Body of pancreas (tissue), 4 donors: ENCODE measurements at regions not wholly inside any gene's neighbourhood (a gene's known extent, or its start where the extent isn't known, plus 50 kb on each side); places are given as distances from the start of the nearest gene placed in this dataset.

Source experiments
- ATAC-seq: fragments of 150-250 bp; one replicate; pipeline ENCODE4 v1.9.1; 2016
- DNase-seq, 4 donors: peaks; one replicate each; pipeline ENCODE4 v3.0.0-alpha.2; 2019
- H3K27ac ChIP-seq, 4 donors: fragments of 200-600 bp; sonication (generic); 1 replicate in 3 of 4; 2 replicates in 1 of 4; pipeline versions ENCODE4 v1.5.1 to v1.6.1; 2016 to 2019; ENCODE audit warnings: mild to moderate bottlenecking in 1 of 4, mixed read lengths in 1 of 4, moderate library complexity in 1 of 4
- H3K27me3 ChIP-seq, 2 donors: fragments of 200-600 bp; sonication (generic); one replicate each; pipeline ENCODE4 v1.6.0; 2016; ENCODE audit warnings: mild to moderate bottlenecking in 1 of 2
- H3K36me3 ChIP-seq, 2 donors: fragments of 200-600 bp; sonication (generic); replicated peaks in 1 of 2; 2 replicates each; pipeline ENCODE4 v1.5.1; 2016; ENCODE audit warnings: low read depth in 2 of 2; ENCODE audit not compliant: insufficient read depth in 1 of 2
- H3K4me1 ChIP-seq: fragments of 200-600 bp; sonication (generic); one replicate; pipeline ENCODE4 v1.6.0; 2016
- H3K4me3 ChIP-seq, 2 donors: fragments of 200-600 bp; sonication (generic); 1 replicate in 1 of 2; 2 replicates in 1 of 2; pipeline ENCODE4 v1.5.1; 2016 to 2019
- H3K9me3 ChIP-seq, 3 donors: fragments of 200-600 bp; sonication (generic); 1 replicate in 2 of 3; 2 replicates in 1 of 3; pipeline ENCODE4 v1.5.1; 2016
- CTCF ChIP-seq, 7 experiments: fragments of 450-650 bp in 4 of 7; fragments of 200-600 bp in 3 of 7; sonication (generic) in 3 of 7; IDR thresholded peaks; one replicate each; pipeline ENCODE4 v1.5.1; 2016 to 2019; ENCODE audit warnings: antibody characterized with exemption in 7 of 7
- POLR2A ChIP-seq, 3 donors: fragments of 450-650 bp; IDR thresholded peaks; one replicate each; pipeline ENCODE4 v1.6.1; 2016; ENCODE audit warnings: antibody characterized with exemption in 3 of 3, mild to moderate bottlenecking in 2 of 3
- WGBS, 2 donors: methylation state at CpG; one replicate each; pipeline ENCODE4 v1.1.5; 2017; 5-methylcytosine and 5-hydroxymethylcytosine counted together
- intact Hi-C: fragments of 100-400 bp; cut with DNase I; formaldehyde crosslinking; loops from one replicate; pipeline ENCODE4 v1.15.1; 2023

- no peak for DNase-seq
- H3K9me3 ChIP-seq: no peaks in the 10 kb centered on the region
- H3K4me3 ChIP-seq: no peak overlapping the region
- no peaks in the 10 kb centered on the region for H3K4me1 ChIP-seq
- 44 to 56% methylated on average over 3 of the region's 3 CpGs for WGBS, 2 donors
- intact Hi-C loops: no loop called here
- no peak for ATAC-seq
- no peak overlapping the region for H3K27ac ChIP-seq
- H3K27me3 ChIP-seq: peaks cover 0 to under 1% of the 10 kb centered on the region in 2 donors
- TF ChIP-seq POLR2A (IDR thresholded peaks at IDR 0.05) (no peak), CTCF (IDR thresholded peaks at IDR 0.05) (no peak)
- H3K36me3 ChIP-seq: no peaks in the 10 kb centered on the region
Measured at GRCh38 chr3:76129441-76129840, 344.1 kb upstream of the ZNF717 start.

GRCh38 chr3:76131396-76132153 lies 346.2 kb upstream of the ZNF717 start:
- H3K27me3 ChIP-seq: no peaks in the 10 kb centered on the region
- no peaks in the 10 kb centered on the region for H3K4me1 ChIP-seq
- ATAC-seq (no peak), DNase-seq (no peak)
- H3K36me3 ChIP-seq: no peaks in the 10 kb centered on the region
- H3K27ac ChIP-seq: no peak overlapping the region
- no peak overlapping the region for H3K4me3 ChIP-seq
- no peaks in the 10 kb centered on the region for H3K9me3 ChIP-seq
- TF ChIP-seq CTCF (IDR thresholded peaks at IDR 0.05) (no peak), POLR2A (IDR thresholded peaks at IDR 0.05) (no peak)
- WGBS, 2 donors: 42 to 44% methylated on average over 7 of the region's 7 CpGs
- intact Hi-C loops: no loop called here

GRCh38 chr3:76132154-76132470 lies 346.8 kb upstream of the ZNF717 start:
- no peaks in the 10 kb centered on the region for H3K36me3 ChIP-seq
- H3K4me3 ChIP-seq: no peak overlapping the region
- H3K27me3 ChIP-seq: no peaks in the 10 kb centered on the region
- no peak overlapping the region for H3K27ac ChIP-seq
- ATAC-seq (no peak), DNase-seq (no peak)
- no peak for TF ChIP-seq CTCF (IDR thresholded peaks at IDR 0.05)
- TF ChIP-seq POLR2A (IDR thresholded peaks at IDR 0.05): no peak
- WGBS, 2 donors: 15 to 35% methylated on average over 3 of the region's 3 CpGs
- intact Hi-C loops: no loop called here
- no peaks in the 10 kb centered on the region for H3K4me1 ChIP-seq
- H3K9me3 ChIP-seq: no peaks in the 10 kb centered on the region

- DNase-seq: no peak
- Histone ChIP-seq H3K27me3 (no peaks in the 10 kb centered on the region), H3K27ac (no peak overlapping the region), H3K36me3 (no peaks in the 10 kb centered on the region), H3K9me3 (no peaks in the 10 kb centered on the region), H3K4me3 (no peak overlapping the region), H3K4me1 (no peaks in the 10 kb centered on the region)
- no peak for ATAC-seq
- intact Hi-C loops: no loop called here
- TF ChIP-seq POLR2A (IDR thresholded peaks at IDR 0.05): no peak
- no peak for TF ChIP-seq CTCF (IDR thresholded peaks at IDR 0.05)
- WGBS, 2 donors: 52 to 53% methylated on average over 6 of the region's 6 CpGs
Measured at GRCh38 chr3:76134166-76134565, 348.8 kb upstream of the ZNF717 start.

- Histone ChIP-seq H3K9me3 (no peaks in the 10 kb centered on the region), H3K27me3 (no peaks in the 10 kb centered on the region), H3K27ac (no peak overlapping the region), H3K4me3 (no peak overlapping the region), H3K36me3 (no peaks in the 10 kb centered on the region), H3K4me1 (no peaks in the 10 kb centered on the region)
- DNase-seq (no peak), ATAC-seq (no peak)
- intact Hi-C loops: no loop called here
- TF ChIP-seq CTCF (IDR thresholded peaks at IDR 0.05) (no peak), POLR2A (IDR thresholded peaks at IDR 0.05) (no peak)
- 25 to 30% methylated on average over 2 of the region's 2 CpGs for WGBS, 2 donors
Measured at GRCh38 chr3:76138921-76139320, 353.6 kb upstream of the ZNF717 start.
